ENCODE measurements at regions not wholly inside any gene's neighbourhood (a gene's known extent, or its start where the extent isn't known, plus 50 kb on each side); places are given as distances from the start of the nearest gene placed in this dataset.

DNA sequence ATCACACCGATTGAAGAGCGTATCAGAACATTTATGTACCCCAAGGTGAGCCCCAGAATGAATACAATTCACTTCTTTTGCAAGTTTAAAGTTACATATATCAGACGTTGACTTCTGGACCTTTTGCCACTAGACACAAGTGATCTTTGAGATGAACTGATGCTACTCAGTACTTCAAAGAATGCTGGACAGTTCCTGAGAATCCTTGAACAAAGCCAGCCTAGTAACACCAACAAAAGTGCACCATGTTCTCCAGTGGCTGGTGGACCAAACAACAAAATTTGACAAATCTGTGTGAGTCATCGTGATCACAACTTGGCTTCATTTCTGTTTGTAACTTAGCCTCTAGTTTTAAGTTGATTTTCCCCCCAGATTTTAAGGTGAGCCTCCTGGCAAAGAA is 355.7 kb downstream of the SOX2 start:
- DNase-seq (no peak), ATAC-seq (no peak)

DNA sequence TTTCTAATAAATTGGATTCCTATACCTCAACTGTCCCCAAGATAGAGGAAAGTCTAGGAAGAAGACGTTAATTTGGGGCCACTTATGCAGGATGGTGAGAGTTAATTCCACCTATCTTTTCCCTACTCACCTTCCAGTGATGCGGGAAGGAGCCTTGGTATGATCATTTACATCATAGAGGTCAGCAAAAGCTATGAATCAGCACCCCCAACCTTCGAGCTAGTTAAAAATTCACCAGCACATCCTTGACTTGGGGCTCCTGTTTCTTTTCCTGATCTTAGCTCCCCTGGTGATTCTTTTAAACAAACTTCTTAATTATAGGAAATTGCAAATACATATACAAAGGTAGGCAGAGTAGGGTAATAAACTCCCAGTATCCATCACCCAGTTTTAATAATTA is 366.6 kb downstream of the SOX2 start:
- DNase-seq (no peak), ATAC-seq (no peak)

GRCh38 chr3:182078929-182079328 is 367.2 kb downstream of the SOX2 start:
- no peak for DNase-seq
- ATAC-seq: no peak

DNA sequence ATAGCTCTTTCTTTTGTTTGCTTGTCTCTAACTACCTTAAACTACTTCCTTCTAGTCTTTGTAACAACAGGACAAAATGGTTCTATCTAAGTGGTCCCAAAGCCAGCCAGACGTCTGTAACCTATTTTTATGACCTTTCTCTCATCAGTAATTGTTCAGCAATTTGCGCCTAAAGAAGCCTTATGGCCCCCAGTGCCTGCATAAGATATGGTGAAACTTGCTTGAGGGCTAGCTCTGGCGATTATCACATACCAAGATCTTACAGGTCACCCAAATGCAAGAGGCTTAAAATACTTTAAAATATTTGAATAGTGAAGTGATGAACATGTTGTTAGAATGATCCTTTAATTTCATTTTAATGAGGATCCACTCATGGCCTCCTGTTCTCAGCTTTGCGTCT is 369.4 kb downstream of the SOX2 start:
- ATAC-seq: no peak

GRCh38 chr3:182083112-182083511 is 371.4 kb downstream of the SOX2 start:
- DNase-seq (no peak), ATAC-seq (no peak)

More for the DNA sequence above, 369.4 kb downstream of the SOX2 start:
- DNase-seq: no peak

DNA sequence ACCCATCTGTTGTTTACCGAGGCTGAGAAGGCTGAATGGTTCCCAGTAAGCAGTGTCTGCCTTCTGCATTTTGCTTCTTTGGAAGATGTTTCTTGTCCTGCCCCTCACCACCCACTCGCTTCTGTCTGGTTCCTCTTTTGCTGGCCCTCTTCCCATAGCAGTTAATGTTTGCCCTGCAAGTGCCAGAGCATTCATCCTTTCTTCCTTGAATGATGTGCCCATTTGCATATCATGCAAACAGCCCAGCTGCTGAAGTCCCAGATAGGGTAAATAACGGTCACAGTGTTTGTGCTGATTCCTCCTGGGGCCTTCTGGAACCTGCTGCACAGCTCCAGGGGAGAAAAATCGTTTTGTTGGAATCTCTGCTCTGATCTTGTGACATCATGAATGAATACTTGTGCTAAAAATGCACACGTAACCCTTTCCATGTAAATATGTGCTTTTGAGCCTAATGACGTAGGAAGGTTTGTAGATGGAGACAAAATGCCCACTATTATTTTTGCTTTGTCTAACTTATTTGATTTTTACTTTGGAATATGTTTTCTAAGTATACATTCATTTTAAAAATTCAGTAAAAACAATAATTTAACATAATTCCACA is 381.0 kb downstream of the SOX2 start:
- ATAC-seq: no peak
- DNase-seq: no peak

DNA sequence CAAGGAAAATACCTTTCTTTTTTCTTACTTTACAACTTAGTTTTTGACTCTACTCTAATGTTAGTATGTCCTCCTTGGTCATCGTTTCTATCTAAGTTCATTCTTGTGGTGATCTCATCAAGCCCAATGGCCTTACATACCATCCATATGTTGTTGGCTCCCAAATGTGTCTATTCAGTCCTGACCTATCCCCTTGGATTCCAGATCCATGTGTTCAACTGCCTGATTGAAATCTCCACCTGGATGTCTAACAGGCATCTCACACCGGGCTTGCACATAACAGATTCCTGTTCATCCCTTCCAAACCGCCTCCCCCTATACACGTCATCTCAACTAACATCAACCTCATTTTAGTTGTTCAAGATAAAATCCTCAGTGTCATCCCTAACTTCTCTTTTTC is 382.6 kb downstream of the SOX2 start:
- DNase-seq (no peak), ATAC-seq (no peak)

- DNase-seq (no peak), ATAC-seq (no peak)
Observed at GRCh38 chr3:182104881-182105280, 393.2 kb downstream of the SOX2 start.

- ATAC-seq: no peak
- no peak for DNase-seq
Observed at GRCh38 chr3:182105875-182106274, 394.1 kb downstream of the SOX2 start.

DNA sequence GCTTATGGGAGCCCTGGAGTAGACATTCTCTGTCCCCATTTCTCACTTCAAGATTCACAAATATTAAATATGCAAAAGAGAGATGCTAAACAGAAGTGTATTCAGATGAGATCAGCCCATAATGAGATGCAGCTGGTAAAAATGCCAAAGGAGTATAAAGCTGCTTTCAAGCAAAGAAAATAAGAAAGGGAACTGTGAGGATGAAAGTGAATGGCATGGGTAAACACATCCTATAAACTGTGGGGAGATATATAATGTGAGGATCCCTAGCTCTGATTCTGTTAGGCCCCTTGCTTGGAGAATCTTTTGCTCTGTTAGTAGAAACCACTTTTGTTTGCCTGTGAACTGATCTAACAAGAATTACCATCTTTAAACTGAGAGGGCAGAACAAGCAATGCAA is 396.6 kb downstream of the SOX2 start:
- DNase-seq (no peak), ATAC-seq (no peak)

- ATAC-seq (no peak), DNase-seq (no peak)
Observed at GRCh38 chr3:182111967-182112366, 400.2 kb downstream of the SOX2 start.

GRCh38 chr3:182115328-182116015 is 403.7 kb downstream of the SOX2 start:
- ATAC-seq: no peak
- no peak for DNase-seq

DNA sequence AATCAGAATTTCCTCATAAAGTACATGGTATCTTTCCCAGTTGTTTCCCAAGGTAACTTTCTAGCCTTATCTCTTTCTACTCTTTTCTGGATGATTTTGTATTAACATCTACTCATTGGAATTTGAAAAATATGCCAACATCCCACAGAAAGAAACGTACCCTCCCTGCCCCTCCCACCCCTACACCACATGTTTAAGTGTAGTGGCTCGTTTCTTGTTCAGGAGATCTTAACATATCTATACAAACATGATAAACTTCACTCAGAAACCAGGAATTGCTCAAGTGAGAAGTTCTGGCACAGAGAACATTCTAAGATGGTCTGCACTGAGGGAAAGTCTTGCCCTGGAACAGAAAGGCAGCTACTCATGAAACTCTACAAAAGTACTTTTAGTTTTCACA is 404.7 kb downstream of the SOX2 start:
- ATAC-seq (no peak), DNase-seq (no peak)

DNA sequence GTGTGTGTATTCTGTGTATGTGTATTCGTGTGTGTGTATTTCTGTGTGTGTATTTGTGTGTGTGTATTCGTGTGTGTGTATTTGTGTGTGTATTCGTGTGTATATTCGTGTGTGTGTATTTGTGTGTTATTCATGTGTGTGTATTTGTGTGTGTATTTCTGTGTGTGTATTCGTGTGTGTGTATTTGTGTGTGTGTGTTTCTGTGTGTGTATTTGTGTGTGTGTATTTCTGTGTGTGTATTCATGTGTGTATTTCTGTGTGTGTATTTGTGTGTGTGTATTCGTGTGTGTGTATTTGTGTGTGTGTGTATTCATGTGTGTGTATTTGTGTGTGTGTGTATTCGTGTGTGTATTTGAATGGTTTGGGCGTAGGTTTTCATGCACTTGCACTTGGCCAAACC is 405.4 kb downstream of the SOX2 start:
- DNase-seq (no peak), ATAC-seq (no peak)

DNA sequence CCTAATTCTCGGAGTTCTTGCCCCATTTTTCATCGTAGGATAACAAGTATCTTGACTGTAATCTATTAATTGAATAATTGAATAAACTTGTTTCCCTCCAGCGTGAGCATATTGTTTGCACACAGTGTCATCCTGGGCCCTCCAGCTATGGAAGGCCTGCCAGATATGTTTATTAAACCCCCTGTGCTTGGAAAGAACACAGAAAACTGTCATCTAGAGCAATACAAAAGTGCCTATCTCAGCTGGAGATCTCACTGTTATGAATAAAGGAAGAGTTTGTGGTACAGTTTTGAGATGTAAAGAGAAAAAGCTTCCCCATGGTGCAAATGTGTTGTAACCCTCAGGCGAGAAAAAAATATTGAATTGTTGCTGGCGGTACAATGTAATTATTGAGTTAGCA is 405.9 kb downstream of the SOX2 start:
- DNase-seq: no peak

DNA sequence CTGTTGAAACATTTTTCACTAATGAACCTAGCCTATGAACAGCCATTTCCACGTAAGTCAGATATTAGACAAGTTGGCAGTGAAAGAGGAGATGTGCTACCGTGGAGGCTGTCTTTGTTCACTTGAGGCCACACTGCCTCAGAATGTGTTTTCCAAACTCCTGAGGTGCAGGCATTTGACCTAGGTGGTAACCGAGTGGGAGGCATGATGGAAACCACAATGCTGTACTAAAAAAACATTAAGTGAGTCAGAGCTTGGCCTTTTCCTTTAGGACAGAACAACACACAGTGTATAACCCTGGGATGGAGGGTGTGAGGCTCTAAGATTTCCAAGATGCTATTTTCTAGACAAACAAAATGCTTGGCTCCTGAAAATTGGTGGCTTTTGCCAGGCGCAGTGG is 406.3 kb downstream of the SOX2 start:
- DNase-seq: no peak

More for the DNA sequence above, 405.9 kb downstream of the SOX2 start:
- no peak for ATAC-seq

GRCh38 chr3:182121401-182121800 is 409.7 kb downstream of the SOX2 start:
- DNase-seq (no peak), ATAC-seq (no peak)

More for the DNA sequence above, 406.3 kb downstream of the SOX2 start:
- ATAC-seq: no peak

DNA sequence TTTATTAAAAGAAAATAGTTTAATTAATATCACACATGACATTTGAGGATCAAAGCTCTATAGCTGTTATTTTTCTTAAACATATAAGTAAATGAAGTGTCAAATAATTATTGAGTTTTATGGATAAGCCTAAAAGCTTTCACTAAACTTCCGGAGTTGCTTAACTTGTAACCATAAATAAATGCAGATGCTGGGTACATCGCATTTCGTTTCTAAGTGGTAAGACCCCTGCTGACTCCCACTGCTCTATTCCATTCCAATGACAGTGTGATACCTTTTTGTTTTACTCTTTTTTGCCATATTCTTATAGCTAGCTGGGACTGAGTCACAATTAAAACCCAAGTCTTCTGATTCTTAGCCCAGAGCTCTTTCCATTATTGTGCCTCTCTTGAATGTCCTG is 411.1 kb downstream of the SOX2 start:
- ATAC-seq: no peak
- DNase-seq: no peak

- DNase-seq (no peak), ATAC-seq (no peak)
Observed at GRCh38 chr3:182124187-182124586, 412.5 kb downstream of the SOX2 start.

DNA sequence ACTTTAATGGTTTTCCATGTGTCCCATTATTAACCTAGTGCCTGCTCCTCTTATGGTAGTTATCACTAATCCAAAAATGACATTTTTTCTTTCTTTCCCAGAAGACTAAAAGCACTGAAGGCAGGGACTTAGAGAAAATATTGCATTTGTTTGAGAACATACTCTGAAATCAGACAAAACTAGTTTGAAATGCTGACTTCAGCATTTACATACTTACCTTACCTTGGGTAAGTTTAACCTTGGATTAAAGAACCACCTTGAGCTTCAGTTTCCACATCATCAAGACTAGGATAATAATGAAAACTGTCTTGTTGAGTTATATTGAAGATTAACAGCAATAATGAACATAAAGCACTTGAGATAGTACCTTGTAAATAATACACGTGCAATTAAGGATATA is 413.0 kb downstream of the SOX2 start:
- ATAC-seq: no peak
- DNase-seq: no peak

- no peak for DNase-seq
- no peak for ATAC-seq
Observed at GRCh38 chr3:182129740-182130139, 418.0 kb downstream of the SOX2 start.

DNA sequence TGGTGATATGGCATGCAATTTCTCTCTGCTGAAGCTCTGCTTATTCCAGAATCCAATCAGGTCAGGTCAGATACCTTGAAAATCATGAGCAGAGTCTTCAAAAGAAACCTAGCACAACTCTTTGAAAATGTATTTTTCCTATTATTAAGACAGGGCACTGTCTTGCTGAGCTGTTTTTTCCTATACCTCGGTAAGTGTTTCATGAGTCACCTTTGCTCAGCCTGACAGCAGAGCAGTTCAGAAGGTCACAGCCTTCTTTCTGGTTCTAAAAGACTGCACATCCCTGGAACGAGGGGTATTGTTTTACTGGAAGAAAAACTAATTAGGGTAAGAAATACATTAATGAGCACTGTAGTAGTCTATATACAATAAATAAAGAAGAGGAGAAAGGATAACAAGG is 422.0 kb downstream of the SOX2 start:
- no peak for DNase-seq
- ATAC-seq: no peak

DNA sequence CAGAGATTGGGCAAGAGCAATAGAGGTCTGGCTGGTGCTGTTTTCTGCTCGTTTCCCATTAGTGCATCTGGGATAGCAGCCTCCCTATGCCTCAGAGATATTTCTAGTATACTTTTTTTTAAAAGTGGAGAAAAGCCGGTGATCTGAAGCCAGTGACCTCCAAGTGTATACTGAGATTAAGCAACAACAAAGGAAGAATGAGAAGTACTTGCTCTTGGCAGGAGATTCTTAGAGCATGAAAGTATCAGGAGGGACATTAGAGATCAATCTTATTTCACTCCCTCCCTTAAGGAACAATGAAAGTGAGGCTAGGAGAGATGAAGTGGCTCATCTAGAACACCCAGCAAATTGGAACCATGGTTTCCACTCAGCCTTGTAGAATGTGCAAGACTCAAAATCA is 423.3 kb downstream of the SOX2 start:
- ATAC-seq (no peak), DNase-seq (no peak)

Data from stimulated activated naive CD8-positive, alpha-beta T cell treated with anti-CD3 and anti-CD28 coated beads, Interleukin-15, Interleukin-2, amounts not matched to agents 100 U/mL and 50 U/mL, for 24 hours (primary cell).